HG03045 (cell line): ENCODE measurements at regions not wholly inside any gene's neighbourhood (a gene's known extent, or its start where the extent isn't known, plus 50 kb on each side); places are given as distances from the start of the nearest gene placed in this dataset.
A peak's percentile ranks its signal among the peaks of the same experiment; 100 is the strongest.
"Not testable (repeated sequence)": the region's sequence is repeated elsewhere in the genome, so short reads cannot be mapped to it uniquely, and the experiment has no call there.

Experiments used
- ATAC-seq: cut with Tn5 transposase; IDR thresholded peaks from one replicate; pipeline ENCODE4 v1.9.1; 2021; ENCODE audit warnings: mild to moderate bottlenecking, moderate library complexity; ENCODE audit not compliant: unreplicated experiment

- ATAC-seq = no peak
These were observed 154.1 kb upstream of the ZSWIM2 start for GRCh38 chr2:187003038-187003554.

- ATAC-seq = no peak
These were observed 153.3 kb upstream of the ZSWIM2 start for GRCh38 chr2:187002242-187002641.

- ATAC-seq = no peak
These were observed 152.3 kb upstream of the ZSWIM2 start for GRCh38 chr2:187001248-187001647.

- ATAC-seq = no peak
These were observed 146.1 kb upstream of the ZSWIM2 start for GRCh38 chr2:186995092-186995491.

DNA sequence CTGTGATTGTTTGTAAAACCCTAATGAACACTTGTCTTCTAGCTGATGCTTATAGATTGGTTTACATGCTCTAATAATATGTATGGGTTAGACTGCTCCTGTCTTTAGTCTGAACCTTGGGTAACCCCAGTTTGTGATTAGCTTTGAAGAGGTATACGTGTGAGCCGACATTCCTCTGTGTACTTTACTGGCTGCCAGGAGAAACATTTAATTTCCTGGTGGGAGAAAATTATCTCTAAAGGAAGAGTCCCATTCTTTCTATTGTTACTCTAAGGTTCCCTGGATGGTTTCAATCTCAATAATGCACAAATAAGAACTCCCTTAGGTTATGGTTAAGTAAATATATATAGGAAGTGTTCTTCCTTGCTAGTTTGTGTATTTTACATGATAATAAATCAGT is 143.6 kb upstream of the ZSWIM2 start:
- no peak for ATAC-seq

GRCh38 chr2:186991766-186992417 is 142.9 kb upstream of the ZSWIM2 start:
- no peak for ATAC-seq

DNA sequence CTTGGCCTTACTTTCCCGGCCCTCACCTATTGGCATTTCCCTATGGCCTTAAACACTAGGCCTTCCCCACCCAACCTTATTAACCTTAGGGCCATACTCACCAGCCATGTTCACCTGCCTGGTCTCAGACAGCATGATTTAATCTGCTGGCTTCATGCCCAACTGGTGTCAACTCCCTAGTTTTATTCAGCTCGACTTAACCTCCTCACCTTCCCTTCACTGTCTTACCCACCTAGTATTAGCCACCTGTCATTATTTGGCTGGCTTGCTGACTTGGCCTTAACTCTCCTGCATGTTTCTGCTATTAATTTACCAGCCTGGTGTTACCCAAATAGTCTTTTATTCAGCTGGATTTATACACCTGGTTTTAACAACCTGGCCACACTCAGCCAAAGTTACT is 136.0 kb upstream of the ZSWIM2 start:
- no peak for ATAC-seq

DNA sequence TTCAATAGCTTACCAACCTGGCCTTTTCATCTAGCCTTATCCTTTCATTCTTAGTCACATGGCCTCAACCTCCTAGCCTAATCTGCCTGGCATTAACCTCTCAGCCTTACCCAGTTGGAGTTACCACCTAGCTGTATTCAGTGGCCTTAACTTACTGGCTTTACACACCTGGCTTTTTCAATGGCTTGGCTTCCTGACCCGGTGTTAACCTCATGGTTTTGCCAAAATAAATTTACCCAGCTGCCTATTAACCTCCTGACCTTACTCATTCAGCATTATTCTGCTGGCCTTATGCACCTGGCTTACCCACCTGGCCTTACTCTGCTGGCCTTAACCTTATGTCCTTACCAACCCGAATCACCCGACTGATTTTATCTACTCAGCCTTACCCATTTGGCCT is 135.5 kb upstream of the ZSWIM2 start:
- ATAC-seq = no peak

- no peak for ATAC-seq
These were observed 132.0 kb upstream of the ZSWIM2 start for GRCh38 chr2:186980787-186981550.

GRCh38 chr2:186980117-186980442 is 131.1 kb upstream of the ZSWIM2 start:
- no peak for ATAC-seq

DNA sequence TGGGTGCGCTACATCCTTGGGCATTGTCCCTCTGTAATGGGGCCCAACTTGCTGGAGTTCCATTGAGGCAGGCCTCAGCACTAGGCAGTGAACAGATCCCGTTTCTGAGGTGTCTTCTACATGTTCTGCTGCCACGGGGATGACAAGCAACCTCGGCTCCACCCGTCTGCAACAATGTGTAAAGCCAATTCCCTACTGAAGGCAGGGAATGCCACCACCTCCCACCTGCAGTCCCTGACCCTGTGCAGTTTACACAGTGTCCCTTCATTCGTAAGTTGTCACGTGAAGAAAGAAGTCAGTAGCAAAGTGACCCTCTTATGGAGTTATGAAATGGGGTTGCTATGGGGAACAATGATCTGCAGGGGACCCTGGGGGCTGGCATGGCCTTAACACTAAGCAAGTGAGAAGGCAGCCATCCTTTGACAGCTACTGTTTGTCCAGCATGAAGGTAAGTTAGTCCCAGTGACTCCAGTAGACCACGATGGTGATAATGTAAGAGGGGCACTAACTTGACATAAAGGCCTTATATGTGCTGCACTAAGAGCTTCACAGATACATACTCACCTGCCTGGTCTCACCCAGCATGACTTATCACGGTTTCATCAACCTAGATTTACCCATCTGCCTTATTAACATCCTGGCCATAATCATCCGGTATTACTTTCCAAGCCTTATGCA is 130.6 kb upstream of the ZSWIM2 start:
- no peak for ATAC-seq

DNA sequence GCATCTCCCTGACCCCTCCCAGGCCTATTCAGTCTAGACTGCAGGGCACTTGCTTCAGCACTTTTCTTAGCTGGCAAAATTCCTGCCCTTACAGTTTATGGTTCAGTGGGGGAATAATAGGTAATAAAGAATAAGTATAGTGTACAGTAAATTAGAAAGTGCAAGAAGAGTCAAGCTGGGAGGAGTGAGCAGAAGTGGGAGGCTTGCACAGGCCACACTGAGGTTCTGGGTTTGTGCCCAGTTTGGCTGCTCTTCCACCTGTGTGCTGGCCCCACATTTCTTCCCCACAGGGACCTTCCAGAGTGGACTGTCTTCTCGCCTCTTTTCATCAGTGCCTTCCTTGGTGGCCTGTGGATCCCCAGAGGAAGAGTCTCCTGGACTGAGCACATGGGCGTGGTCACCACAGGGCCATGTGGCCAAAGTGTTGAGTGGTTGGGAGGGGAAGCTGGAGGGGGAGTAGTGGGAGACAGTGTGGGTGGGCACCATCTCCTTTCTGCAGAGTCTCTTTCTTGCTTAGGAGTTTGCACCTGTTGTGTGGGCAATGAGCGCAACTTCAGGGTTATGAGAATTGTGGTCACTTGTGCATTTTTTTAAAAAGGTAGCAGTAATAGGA is 128.6 kb upstream of the ZSWIM2 start:
- no peak for ATAC-seq

DNA sequence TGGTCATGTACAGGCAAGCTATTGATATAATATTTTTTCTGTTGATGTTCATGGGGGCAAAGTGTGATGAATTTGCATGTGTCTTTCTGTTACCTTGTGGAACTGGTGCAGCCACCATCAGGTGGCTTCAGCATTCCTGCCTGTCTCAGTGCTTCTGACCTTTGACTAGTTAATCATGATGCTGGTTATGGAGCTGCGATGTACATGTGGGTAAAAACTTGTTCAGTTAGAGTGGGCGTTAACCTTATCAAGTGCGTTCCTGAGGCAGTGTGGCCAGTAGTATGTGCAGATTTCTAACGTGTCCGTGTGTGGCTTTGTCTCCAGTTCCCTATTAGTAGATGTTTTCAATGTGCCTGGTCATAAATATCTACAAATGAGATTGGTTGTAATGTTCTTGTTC is 127.4 kb upstream of the ZSWIM2 start:
- no peak for ATAC-seq

GRCh38 chr2:186972281-186972970 is 123.5 kb upstream of the ZSWIM2 start:
- no peak for ATAC-seq

DNA sequence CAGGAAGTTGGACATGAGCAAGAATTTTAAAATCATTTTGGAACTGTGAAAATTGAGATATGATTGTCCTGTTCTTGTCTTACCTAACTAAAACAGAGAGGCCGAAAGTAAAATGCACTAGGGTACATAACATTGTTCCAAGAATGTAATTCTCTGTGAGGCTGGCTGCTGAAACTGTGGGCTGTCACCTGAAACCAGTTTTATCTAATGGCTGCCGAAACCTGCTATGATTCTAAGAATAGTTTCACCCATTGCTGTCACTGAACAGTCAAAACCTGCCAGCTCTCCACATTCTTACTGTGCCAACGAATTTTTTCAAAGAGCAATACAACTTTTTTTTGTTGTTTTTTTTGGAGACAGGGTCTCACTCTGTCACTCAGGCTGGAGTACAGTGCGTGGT is 119.3 kb upstream of the ZSWIM2 start:
- ATAC-seq = peak; percentile 79

DNA sequence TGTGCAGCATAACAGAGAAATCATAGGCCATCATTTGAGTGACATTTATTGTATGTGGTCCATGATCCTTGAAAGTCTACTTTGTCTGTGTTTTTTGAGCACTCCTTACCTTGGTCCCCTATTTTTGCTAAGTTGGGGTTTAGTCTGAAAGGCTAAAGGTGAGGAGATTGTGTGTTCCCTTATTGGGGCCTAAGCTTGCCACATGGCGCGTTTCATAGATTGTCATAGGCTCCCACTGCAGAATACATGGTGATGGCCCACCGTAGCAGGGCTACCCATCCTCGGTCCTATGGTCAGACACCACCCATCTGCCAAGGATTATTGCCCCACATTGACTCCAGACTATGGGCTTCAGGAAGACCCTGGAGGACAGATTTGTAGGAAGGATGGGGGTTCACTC is 117.0 kb upstream of the ZSWIM2 start:
- ATAC-seq = no peak

DNA sequence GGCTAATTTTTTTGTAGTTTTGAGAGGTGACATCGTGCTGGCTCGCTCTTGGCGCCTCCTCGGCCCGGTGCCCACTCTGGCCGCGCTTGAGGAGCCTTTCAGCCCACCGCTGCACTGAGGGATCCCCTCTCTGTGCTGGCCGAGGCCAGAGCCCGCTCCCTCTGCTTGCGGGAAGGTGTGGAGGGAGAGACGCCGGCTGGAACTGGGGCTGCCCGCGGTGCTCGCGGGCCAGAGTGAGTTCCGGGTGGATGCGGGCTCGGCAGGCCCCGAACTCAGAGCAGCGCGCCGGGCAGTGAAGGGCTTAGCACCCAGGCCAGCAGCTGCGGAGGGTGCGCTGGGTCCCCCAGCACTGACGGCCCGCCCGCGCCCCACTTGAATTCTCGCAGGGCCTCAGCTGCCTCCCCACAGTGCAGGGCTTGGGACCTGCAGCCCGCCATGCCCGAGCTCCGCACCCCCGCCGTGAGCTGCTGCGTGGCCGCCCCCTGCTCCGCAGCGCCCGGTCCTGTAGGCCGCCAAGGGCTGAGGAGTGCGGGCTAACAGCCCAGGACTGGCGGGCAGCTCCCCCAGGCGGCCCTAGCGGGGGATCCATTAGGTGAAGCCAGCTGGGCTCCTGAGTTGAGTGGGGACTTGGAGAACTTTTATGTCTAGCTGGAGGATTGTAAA is 113.2 kb upstream of the ZSWIM2 start:
- no peak for ATAC-seq

- not testable (repeated sequence) for ATAC-seq
These were observed 111.3 kb upstream of the ZSWIM2 start for GRCh38 chr2:186960241-186960640.

- no peak for ATAC-seq
These were observed 110.5 kb upstream of the ZSWIM2 start for GRCh38 chr2:186959486-186959885.

DNA sequence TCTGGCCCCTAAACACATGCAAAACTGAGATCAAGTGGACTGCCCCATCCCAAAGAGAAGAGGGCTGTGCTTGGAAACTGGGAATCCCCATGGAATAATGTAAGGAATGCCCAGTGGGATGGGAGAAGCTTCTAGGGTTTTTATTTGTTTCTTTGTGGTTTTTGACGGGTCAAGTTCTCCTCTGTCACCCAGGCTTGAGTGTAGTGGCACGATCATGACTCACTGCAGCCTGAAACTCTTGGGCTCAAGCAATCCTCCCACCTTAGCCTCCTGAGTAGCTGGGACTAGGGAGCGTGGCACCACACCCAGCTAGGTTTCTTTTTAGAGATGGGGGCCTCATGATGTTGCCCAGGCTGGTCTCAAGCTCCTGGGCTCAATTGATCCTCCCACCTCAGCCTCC is 101.7 kb upstream of the ZSWIM2 start:
- no peak for ATAC-seq
